Inflammatory macrophage (primary cell): ENCODE measurements at regions not wholly inside any gene's neighbourhood (a gene's known extent, or its start where the extent isn't known, plus 50 kb on each side); places are given as distances from the start of the nearest gene placed in this dataset.

Experiments
- DNase-seq, 2 donors: peaks; one replicate each; pipeline ENCODE4 v3.0.0-alpha.2; 2020 to 2022

GRCh38 chr17:71304498-71305158, 816.2 kb upstream of the SOX9 start:
- no peak for DNase-seq

- DNase-seq = no peak
Observed at GRCh38 chr17:71313866-71314265, 807.0 kb upstream of the SOX9 start.

GRCh38 chr17:71315568-71315967, 805.3 kb upstream of the SOX9 start:
- no peak for DNase-seq

- DNase-seq = no peak
Observed at GRCh38 chr17:71316176-71316897, 804.5 kb upstream of the SOX9 start.

- DNase-seq = no peak
Observed at GRCh38 chr17:71320009-71320796, 800.6 kb upstream of the SOX9 start.

- DNase-seq = no peak
Observed at GRCh38 chr17:71325117-71325516, 795.7 kb upstream of the SOX9 start.

- no peak for DNase-seq
Observed at GRCh38 chr17:71325886-71326285, 794.9 kb upstream of the SOX9 start.

GRCh38 chr17:71327376-71328059, 793.3 kb upstream of the SOX9 start:
- DNase-seq = no peak

GRCh38 chr17:71329310-71330098, 791.3 kb upstream of the SOX9 start:
- no peak for DNase-seq

GRCh38 chr17:71330099-71330375, 790.8 kb upstream of the SOX9 start:
- DNase-seq = no peak

GRCh38 chr17:71331754-71332325, 789.0 kb upstream of the SOX9 start:
- DNase-seq = no peak

- DNase-seq = no peak
Observed at GRCh38 chr17:71334048-71334751, 786.6 kb upstream of the SOX9 start.

- DNase-seq = no peak
Observed at GRCh38 chr17:71335212-71335611, 785.6 kb upstream of the SOX9 start.

- no peak for DNase-seq
Observed at GRCh38 chr17:71337938-71338337, 782.9 kb upstream of the SOX9 start.

- no peak for DNase-seq
Observed at GRCh38 chr17:71338396-71338795, 782.4 kb upstream of the SOX9 start.

GRCh38 chr17:71339206-71339605, 781.6 kb upstream of the SOX9 start:
- no peak for DNase-seq

- DNase-seq = no peak
Observed at GRCh38 chr17:71342737-71343136, 778.1 kb upstream of the SOX9 start.

GRCh38 chr17:71349908-71350600, 770.8 kb upstream of the SOX9 start:
- no peak for DNase-seq

GRCh38 chr17:71360301-71360700, 760.5 kb upstream of the SOX9 start:
- no peak for DNase-seq

- DNase-seq = no peak
Observed at GRCh38 chr17:71361656-71362450, 759.0 kb upstream of the SOX9 start.
